Brain microvascular endothelial cell (primary cell): ENCODE measurements at regions not wholly inside any gene's neighbourhood (a gene's known extent, or its start where the extent isn't known, plus 50 kb on each side); places are given as distances from the start of the nearest gene placed in this dataset.

Experiments used
- DNase-seq: peaks from one replicate; pipeline ENCODE4 v3.0.0-alpha.2; 2020
- H3K27ac ChIP-seq: fragments of 250-450 bp; sonication (Bioruptor Pico); 2 replicates; pipeline ENCODE4 v1.5.1; 2020; ENCODE audit warnings: mild to moderate bottlenecking, moderate library complexity
- H3K27me3 ChIP-seq: fragments of 250-450 bp; sonication (Bioruptor Pico); replicated peaks from 2 replicates; pipeline ENCODE4 v1.5.1; 2020; ENCODE audit warnings: mild to moderate bottlenecking
- H3K36me3 ChIP-seq: fragments of 250-450 bp; sonication (Bioruptor Pico); replicated peaks from 2 replicates; pipeline ENCODE4 v1.5.1; 2020; ENCODE audit warnings: mild to moderate bottlenecking
- H3K4me3 ChIP-seq: 2 replicates; pipeline ENCODE4 v1.5.1; 2011; ENCODE audit warnings: low read depth, mild to moderate bottlenecking, control low read depth, low read length, moderate library complexity
- CTCF ChIP-seq: IDR thresholded peaks from 2 replicates; pipeline ENCODE4 v1.5.1; 2011; ENCODE audit warnings: low read depth, mild to moderate bottlenecking, moderate library complexity, low read length, control low read depth, inconsistent platforms; ENCODE audit errors: missing control alignments
- in situ Hi-C: cut with HindIII; loops from 2 replicates; pipeline ENCODE4 v1.10.0; 2017; ENCODE audit warnings: low sequenced_read_pairs, low pct_ligation_motif_present

DNA sequence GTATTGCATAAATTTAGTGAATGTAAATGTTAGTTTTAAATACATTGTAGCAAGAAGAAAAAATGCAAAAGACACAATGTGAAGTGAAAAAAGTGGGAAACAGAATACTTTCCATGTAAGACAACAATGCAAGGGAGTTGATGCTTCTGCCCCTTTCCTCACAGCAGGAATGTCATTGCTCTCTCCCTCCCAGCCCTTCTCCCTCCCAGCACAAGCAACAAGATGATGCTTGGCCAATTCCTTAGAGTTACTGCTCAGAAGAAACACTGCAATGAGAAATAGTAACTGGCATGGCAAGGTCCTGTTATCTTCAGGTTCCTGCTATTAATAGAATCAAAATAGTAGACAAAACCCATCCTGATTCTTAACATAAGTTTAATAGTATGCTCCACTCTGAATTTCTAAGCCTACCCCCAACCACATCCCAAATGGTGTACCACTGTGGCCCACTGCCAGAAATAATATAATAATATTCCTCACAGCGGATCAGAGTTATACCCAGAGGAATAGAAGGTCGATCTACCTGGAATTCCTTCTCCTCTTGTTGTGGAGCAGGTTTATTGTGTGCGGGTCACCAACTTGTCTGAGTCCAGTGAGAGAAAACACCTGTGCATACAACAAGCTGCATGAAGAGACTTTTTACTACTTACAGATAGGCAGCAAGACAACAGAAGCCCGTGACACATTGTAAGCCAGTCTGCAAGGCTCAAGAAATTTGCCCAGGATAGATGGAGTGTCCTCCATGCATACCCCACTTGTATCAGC, 69.8 kb upstream of the SLC7A11 start:
- Histone ChIP-seq H3K27me3 (no peaks in the 10 kb centered on the region), H3K4me3 (no peak overlapping the region), H3K36me3 (no peaks in the 10 kb centered on the region), H3K27ac (no peak overlapping the region)
- in situ Hi-C loops = no loop called here
- no peak for DNase-seq
- no peak for TF ChIP-seq CTCF

DNA sequence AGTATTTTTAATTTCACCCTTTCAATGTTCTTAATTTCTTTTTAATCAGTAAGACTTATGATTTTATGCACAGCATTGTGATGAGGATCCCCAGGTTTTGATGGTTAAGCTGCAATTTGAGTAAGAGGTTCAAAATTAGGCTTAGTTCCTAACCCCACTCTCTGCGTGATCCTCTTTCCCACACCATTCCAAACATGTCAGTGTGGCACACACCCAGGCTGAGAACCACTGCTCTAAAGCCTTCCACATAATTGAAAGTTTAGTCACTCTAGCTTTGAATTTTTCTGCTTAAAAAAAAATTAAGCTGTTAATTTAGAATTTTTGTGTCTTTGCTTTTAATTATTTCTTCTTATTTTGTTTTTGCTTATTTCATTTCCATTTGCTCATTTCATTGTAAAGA, 68.8 kb upstream of the SLC7A11 start:
- Histone ChIP-seq H3K27me3 (no peaks in the 10 kb centered on the region), H3K36me3 (no peaks in the 10 kb centered on the region), H3K4me3 (no peak overlapping the region), H3K27ac (no peak overlapping the region)
- no peak for TF ChIP-seq CTCF
- in situ Hi-C loops = no loop called here
- peak; percentile 55 for DNase-seq

DNA sequence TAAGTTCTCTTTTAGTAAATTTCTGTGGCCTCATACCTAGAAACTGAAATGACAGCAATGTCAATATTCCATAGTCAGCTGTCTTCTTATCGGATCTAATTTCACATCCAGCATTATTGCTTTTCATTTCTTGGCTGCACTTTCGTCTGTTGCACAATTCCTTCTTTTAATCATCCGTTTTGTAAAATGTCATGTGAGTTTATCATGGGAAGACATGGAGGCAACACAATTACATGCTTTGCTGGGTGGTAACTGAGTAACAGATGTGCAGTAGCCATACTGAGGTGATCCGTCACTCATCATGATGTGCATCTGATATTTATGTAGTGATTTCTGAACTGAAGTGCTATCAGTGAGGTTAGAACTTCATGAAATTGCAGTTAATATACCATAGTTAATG, 68.3 kb upstream of the SLC7A11 start:
- no peak overlapping the region for H3K4me3 ChIP-seq
- in situ Hi-C loops = no loop called here
- no peaks in the 10 kb centered on the region for H3K27me3 ChIP-seq
- H3K27ac ChIP-seq = no peak overlapping the region
- no peaks in the 10 kb centered on the region for H3K36me3 ChIP-seq
- TF ChIP-seq CTCF = no peak
- DNase-seq = no peak

- peak; percentile 50 for DNase-seq
- Histone ChIP-seq H3K36me3 (no peaks in the 10 kb centered on the region), H3K27me3 (no peaks in the 10 kb centered on the region), H3K27ac (no peak overlapping the region), H3K4me3 (no peak overlapping the region)
- in situ Hi-C loops = no loop called here
- no peak for TF ChIP-seq CTCF
These were observed 66.2 kb upstream of the SLC7A11 start for GRCh38 chr4:138308356-138308755.

- H3K36me3 ChIP-seq = no peaks in the 10 kb centered on the region
- H3K4me3 ChIP-seq = no peak overlapping the region
- H3K27ac ChIP-seq = no peak overlapping the region
- in situ Hi-C loops = no loop called here
- DNase-seq = no peak
- no peaks in the 10 kb centered on the region for H3K27me3 ChIP-seq
- no peak for TF ChIP-seq CTCF
These were observed 65.2 kb upstream of the SLC7A11 start for GRCh38 chr4:138307319-138307718.

DNA sequence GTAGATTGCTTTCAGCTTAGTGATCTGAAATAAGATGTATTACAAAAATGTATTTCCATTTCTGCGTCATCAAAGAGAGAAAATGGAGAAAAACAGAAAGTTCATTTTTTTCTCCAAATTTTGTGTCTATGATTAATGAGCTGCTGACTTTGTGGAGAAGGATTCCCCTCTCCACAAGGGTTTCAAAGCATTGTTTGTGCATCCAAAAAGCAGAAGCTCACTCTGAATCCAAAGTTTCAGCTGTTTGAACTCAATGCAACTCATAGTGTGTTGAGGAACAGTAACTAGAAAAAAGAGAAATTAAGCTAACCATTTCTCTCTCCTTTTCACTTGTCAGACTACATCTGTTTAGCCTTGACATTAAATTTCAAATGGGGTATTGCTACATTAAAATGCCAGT, 62.9 kb upstream of the SLC7A11 start:
- TF ChIP-seq CTCF = no peak
- in situ Hi-C loops = no loop called here
- Histone ChIP-seq H3K36me3 (no peaks in the 10 kb centered on the region), H3K4me3 (no peak overlapping the region), H3K27me3 (no peaks in the 10 kb centered on the region), H3K27ac (no peak overlapping the region)
- DNase-seq = no peak
